K562 (cell line): ENCODE measurements at regions not wholly inside any gene's neighbourhood (a gene's known extent, or its start where the extent isn't known, plus 50 kb on each side); places are given as distances from the start of the nearest gene placed in this dataset.

ENCODE experiments used
- GABPA ChIP-seq: fragments of 200-800 bp; sonication (Bioruptor generic); conservative IDR thresholded peaks from 2 replicates; pipeline ENCODE4 v1.6.1; 2016; ENCODE audit warnings: low read depth, missing genetic modification characterization, missing compliant biosample characterization
- KHSRP ChIP-seq: fragments of 450-650 bp; IDR thresholded peaks from 2 replicates; pipeline ENCODE4 v1.6.1; 2017
- NR2C2 ChIP-seq, 2 experiments: fragments of 200-800 bp in 1 of 2; sonication (Bioruptor generic) in 1 of 2; sonication (generic) in 1 of 2; formaldehyde crosslinking in 1 of 2; IDR thresholded peaks; 2 replicates each; pipeline versions ENCODE4 v1.6.1 to v1.8.0; 2016 to 2022; ENCODE audit warnings: mild to moderate bottlenecking in 1 of 2, missing compliant biosample characterization in 1 of 2, missing genetic modification characterization in 1 of 2, missing genetic modification reagents in 1 of 2
- SMARCC2 ChIP-seq: fragments of 450-650 bp; IDR thresholded peaks from 2 replicates; pipeline ENCODE4 v1.6.1; 2017; ENCODE audit warnings: antibody characterized with exemption, moderate library complexity, mild to moderate bottlenecking, low read depth
- ZNF274 ChIP-seq: IDR thresholded peaks from 2 replicates; pipeline ENCODE4 v1.6.1; 2011; ENCODE audit warnings: low read depth, mild to moderate bottlenecking, low read length, moderate library complexity, borderline replicate concordance
- ZNF431 ChIP-seq: sonication (generic); formaldehyde crosslinking; IDR thresholded peaks from 2 replicates; pipeline ENCODE4 v1.8.0; 2022; ENCODE audit warnings: mild to moderate bottlenecking, missing genetic modification reagents
- TF ChIP-seq, protein P1 (sequence below), 3 experiments: IDR thresholded peaks in 2 of 3; conservative IDR thresholded peaks in 1 of 3; 2 replicates each; pipeline ENCODE4 v1.5.1; 2011 to 2012; ENCODE audit warnings: low read length in 3 of 3, mild to moderate bottlenecking in 3 of 3, control low read depth in 2 of 3, improper control_type of control experiment in 1 of 3, inconsistent platforms in 1 of 3, low read depth in 1 of 3, mixed read lengths in 1 of 3, moderate library complexity in 1 of 3; ENCODE audit not compliant: insufficient read depth in 2 of 3
- TF ChIP-seq, protein P2 (sequence below): fragments of 250-450 bp; sonication (Bioruptor Pico); IDR thresholded peaks from 2 replicates; pipeline ENCODE4 v1.8.0; 2021; ENCODE audit warnings: moderate library complexity, mild to moderate bottlenecking, inconsistent platforms

DNA sequence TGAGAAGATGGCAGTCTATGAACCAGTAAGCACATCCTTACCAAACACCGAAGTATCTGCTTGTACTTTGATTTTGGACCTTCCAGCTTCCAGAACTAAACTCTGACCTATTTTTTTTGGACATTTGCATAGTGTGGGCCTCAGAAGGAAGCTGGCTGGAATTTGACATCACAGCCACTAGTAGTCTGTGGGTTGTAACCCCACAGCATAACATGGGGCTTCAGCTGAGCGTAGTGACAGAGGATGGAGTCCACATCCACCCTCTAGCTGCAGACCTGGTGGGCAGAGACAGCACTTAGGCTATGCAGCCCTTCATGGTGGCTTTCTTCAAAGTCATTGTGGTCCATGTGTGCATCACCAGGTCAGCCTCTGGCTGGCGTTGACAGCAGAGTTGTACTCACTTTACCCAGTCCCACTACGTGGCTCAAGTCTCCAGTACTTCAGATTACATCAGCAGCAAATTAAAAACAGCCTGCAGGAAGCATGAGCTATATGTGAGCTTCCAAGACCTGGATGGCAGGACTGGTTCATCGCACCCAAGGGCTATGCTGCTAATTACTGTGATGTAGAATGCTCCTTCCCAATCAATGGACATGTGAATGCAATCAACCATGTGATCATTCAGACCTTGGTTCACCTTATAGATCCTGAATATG lies 58.6 kb upstream of the VPREB1 start:
- no peak for TF ChIP-seq KHSRP
- TF ChIP-seq, protein P1, sequence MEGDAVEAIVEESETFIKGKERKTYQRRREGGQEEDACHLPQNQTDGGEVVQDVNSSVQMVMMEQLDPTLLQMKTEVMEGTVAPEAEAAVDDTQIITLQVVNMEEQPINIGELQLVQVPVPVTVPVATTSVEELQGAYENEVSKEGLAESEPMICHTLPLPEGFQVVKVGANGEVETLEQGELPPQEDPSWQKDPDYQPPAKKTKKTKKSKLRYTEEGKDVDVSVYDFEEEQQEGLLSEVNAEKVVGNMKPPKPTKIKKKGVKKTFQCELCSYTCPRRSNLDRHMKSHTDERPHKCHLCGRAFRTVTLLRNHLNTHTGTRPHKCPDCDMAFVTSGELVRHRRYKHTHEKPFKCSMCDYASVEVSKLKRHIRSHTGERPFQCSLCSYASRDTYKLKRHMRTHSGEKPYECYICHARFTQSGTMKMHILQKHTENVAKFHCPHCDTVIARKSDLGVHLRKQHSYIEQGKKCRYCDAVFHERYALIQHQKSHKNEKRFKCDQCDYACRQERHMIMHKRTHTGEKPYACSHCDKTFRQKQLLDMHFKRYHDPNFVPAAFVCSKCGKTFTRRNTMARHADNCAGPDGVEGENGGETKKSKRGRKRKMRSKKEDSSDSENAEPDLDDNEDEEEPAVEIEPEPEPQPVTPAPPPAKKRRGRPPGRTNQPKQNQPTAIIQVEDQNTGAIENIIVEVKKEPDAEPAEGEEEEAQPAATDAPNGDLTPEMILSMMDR (IDR thresholded peaks at IDR 0.05 in 2 of 3, conservative IDR thresholded peaks at IDR 0.05 in 1 of 3; ENCODE audit: insufficient read depth in 2 of 3, low read depth in 1 of 3, low read length in 3 of 3), result no peak
- TF ChIP-seq, protein P2, sequence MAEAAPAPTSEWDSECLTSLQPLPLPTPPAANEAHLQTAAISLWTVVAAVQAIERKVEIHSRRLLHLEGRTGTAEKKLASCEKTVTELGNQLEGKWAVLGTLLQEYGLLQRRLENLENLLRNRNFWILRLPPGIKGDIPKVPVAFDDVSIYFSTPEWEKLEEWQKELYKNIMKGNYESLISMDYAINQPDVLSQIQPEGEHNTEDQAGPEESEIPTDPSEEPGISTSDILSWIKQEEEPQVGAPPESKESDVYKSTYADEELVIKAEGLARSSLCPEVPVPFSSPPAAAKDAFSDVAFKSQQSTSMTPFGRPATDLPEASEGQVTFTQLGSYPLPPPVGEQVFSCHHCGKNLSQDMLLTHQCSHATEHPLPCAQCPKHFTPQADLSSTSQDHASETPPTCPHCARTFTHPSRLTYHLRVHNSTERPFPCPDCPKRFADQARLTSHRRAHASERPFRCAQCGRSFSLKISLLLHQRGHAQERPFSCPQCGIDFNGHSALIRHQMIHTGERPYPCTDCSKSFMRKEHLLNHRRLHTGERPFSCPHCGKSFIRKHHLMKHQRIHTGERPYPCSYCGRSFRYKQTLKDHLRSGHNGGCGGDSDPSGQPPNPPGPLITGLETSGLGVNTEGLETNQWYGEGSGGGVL (CRISPR knock-in tag), result no peak
- TF ChIP-seq SMARCC2, result no peak
- no peak for TF ChIP-seq NR2C2 (CRISPR knock-in tag; IDR thresholded peaks at IDR 0.05)
- no peak for TF ChIP-seq NR2C2 (tag; IDR thresholded peaks at IDR 0.05)
- TF ChIP-seq GABPA (tag), result no peak
- TF ChIP-seq ZNF431 (CRISPR knock-in tag), result no peak
- TF ChIP-seq ZNF274, result no peak
